Common myeloid progenitor, CD34-positive (primary cell): ENCODE measurements at regions not wholly inside any gene's neighbourhood (a gene's known extent, or its start where the extent isn't known, plus 50 kb on each side); places are given as distances from the start of the nearest gene placed in this dataset.

Experiments used
- CTCF ChIA-PET: fragments of 350-600 bp; sonication (Branson Sonifier 250); formaldehyde crosslinking; loops from one replicate; lab custom pipeline; 2021; ENCODE audit warnings: antibody characterized with exemption; lab: Charles Lee
- POLR2A ChIA-PET: fragments of 350-600 bp; sonication (Branson Sonifier 250); formaldehyde crosslinking; loops from one replicate; lab custom pipeline; 2021; ENCODE audit warnings: antibody characterized with exemption; lab: Charles Lee
- DNase-seq, 3 donors: peaks; one replicate each; pipeline versions ENCODE4 v3.0.0 to v3.0.0-alpha.2; 2013
- H3K27ac ChIP-seq, 2 experiments: 1 replicate in 1 of 2; 2 replicates in 1 of 2; pipeline ENCODE4 v1.7.0; 2013; ENCODE audit warnings: inconsistent platforms in 2 of 2, low read length in 2 of 2, mild to moderate bottlenecking in 2 of 2, low read depth in 1 of 2, moderate library complexity in 1 of 2; ENCODE audit not compliant: severe bottlenecking in 2 of 2, insufficient read depth in 1 of 2, poor library complexity in 1 of 2
- H3K27me3 ChIP-seq, 5 experiments: replicated peaks in 2 of 5; 1 replicate in 3 of 5; 2 replicates in 2 of 5; pipeline versions ENCODE4 v1.6.1 to v1.7.0; 2013; ENCODE audit warnings: low read length in 4 of 5, mild to moderate bottlenecking in 2 of 5, moderate library complexity in 2 of 5, inconsistent platforms in 1 of 5; ENCODE audit not compliant: insufficient read depth in 5 of 5, control insufficient read depth in 4 of 5
- H3K36me3 ChIP-seq, 4 experiments: 1 replicate in 2 of 4; 2 replicates in 2 of 4; pipeline versions ENCODE4 v1.6.1 to v1.7.0; 2013; ENCODE audit warnings: low read length in 3 of 4, control low read depth in 1 of 4, mild to moderate bottlenecking in 1 of 4; ENCODE audit not compliant: control insufficient read depth in 4 of 4, insufficient read depth in 4 of 4
- H3K4me1 ChIP-seq, 4 experiments: 1 replicate in 3 of 4; 2 replicates in 1 of 4; pipeline versions ENCODE4 v1.6.1 to v1.7.1; 2013; ENCODE audit warnings: low read length in 3 of 4, mild to moderate bottlenecking in 3 of 4, control low read depth in 1 of 4, inconsistent platforms in 1 of 4, moderate library complexity in 1 of 4; ENCODE audit not compliant: control insufficient read depth in 4 of 4, insufficient read depth in 4 of 4; ENCODE audit errors: control extremely low read depth in 1 of 4
- H3K4me3 ChIP-seq, 7 experiments: 1 replicate in 4 of 7; 2 replicates in 3 of 7; pipeline versions ENCODE4 v1.5.1 to v1.7.0; 2013; ENCODE audit warnings: mild to moderate bottlenecking in 7 of 7, low read length in 6 of 7, moderate library complexity in 6 of 7, inconsistent platforms in 2 of 7, low read depth in 2 of 7, control low read depth in 1 of 7; ENCODE audit not compliant: insufficient read depth in 4 of 7, control insufficient read depth in 1 of 7; ENCODE audit errors: extremely low read depth in 1 of 7
- H3K9me3 ChIP-seq, 5 experiments: 1 replicate in 4 of 5; 2 replicates in 1 of 5; pipeline versions ENCODE4 v1.6.1 to v1.7.1; 2013; ENCODE audit warnings: low read length in 4 of 5, mild to moderate bottlenecking in 2 of 5, inconsistent platforms in 1 of 5, low read depth in 1 of 5, moderate library complexity in 1 of 5; ENCODE audit not compliant: control insufficient read depth in 4 of 5, insufficient read depth in 2 of 5; ENCODE audit errors: control extremely low read depth in 1 of 5
- WGBS: methylation state at CpG from one replicate; pipeline ENCODE4 v1.1.5; 2013; ENCODE audit not compliant: insufficient coverage; 5-methylcytosine and 5-hydroxymethylcytosine counted together

DNA sequence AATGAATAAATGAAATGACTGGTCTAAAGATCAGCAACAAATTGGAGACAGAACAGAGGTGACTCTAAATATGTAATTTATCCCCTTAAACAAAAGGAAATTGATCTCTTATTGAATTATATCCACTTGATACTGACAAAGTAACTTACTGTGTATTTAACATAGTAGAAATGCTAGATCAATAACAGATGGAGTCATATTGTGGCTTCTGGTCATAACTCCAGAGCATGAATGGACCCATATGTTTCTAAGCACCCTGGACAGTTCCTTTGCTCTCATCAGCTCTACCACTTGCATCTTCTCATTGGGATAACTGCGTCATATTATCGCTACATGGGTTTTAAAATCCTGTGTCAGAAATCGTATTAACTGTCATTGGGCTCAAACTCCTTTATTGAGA is 222.3 kb downstream of the ETS1 start:
- ChIA-PET POLR2A (no interaction called here), CTCF (interaction anchor here (1.3 to 1.4 kb wide), 2 partner anchors 8 to 37 kb away, joined by 3 to 4 read pairs; no protein-coding TSS in a partner anchor)
- DNase-seq = peak; percentile 33 to 71 (median 69)

DNA sequence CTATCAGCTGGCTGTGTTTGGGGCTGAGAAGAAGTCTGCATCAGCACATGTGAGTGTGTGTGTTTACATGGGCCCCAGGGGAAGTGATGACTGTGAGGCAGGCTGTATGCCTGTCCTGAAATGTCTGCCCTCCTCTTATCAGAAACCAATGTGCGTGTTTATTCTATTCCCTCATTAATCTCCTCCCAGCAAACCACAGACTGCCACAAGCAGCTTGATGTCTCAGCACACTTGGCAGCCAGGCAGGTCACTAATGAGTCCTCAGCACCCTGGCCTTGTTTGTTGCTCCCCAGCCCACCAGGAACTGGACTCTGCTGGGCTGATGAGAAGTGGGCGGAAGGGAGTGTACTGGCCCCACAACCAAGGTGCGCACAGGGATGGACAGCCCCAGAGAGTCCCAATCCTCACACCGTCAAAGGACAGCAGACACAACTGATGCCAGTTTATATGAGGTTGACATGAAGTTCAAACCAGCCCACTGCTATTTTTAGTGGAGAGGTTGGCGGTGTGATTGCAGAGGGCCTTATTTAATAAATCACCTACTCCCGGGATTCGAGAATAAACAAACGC is 225.8 kb downstream of the ETS1 start:
- ChIA-PET CTCF (interaction anchor here (0.6 to 1.2 kb wide), 7 partner anchors 10 to 269 kb away, joined by 3 to 6 read pairs (median 3); no protein-coding TSS in a partner anchor), POLR2A (no interaction called here)
- no peaks in the 10 kb centered on the region for H3K36me3 ChIP-seq
- WGBS = 53% methylated on average over 6 of the region's 8 CpGs
- H3K27me3 ChIP-seq = no peaks in the 10 kb centered on the region
- no peak overlapping the region for H3K4me3 ChIP-seq
- H3K9me3 ChIP-seq = no peaks in the 10 kb centered on the region
- peaks cover 4 to 13% (median 8%) of the 10 kb centered on the region in 4 experiments for H3K4me1 ChIP-seq
- DNase-seq = peak; percentile 63 to 89 (median 74)
- H3K27ac ChIP-seq = no peak overlapping the region

More for the DNA sequence above, 222.3 kb downstream of the ETS1 start:
- Histone ChIP-seq H3K27ac (no peak overlapping the region), H3K27me3 (no peaks in the 10 kb centered on the region), H3K4me1 (peaks cover 4 to 13% (median 8%) of the 10 kb centered on the region in 4 experiments), H3K9me3 (no peaks in the 10 kb centered on the region), H3K4me3 (no peak overlapping the region), H3K36me3 (no peaks in the 10 kb centered on the region)
- 90% methylated on average over 3 of the region's 3 CpGs for WGBS

- Histone ChIP-seq H3K27ac (no peak overlapping the region), H3K27me3 (no peaks in the 10 kb centered on the region), H3K36me3 (no peaks in the 10 kb centered on the region), H3K4me3 (no peak overlapping the region), H3K4me1 (peaks cover 4 to 13% (median 8%) of the 10 kb centered on the region in 4 experiments), H3K9me3 (no peaks in the 10 kb centered on the region)
- CTCF ChIA-PET = interaction anchor here (0.6 to 1.7 kb wide), 2 partner anchors 12 to 145 kb away, joined by 3 read pairs; no protein-coding TSS in a partner anchor
- POLR2A ChIA-PET = no interaction called here
- 100% methylated on average over 2 of the region's 3 CpGs for WGBS
- DNase-seq = no peak
Measured at GRCh38 chr11:128359515-128359914, 227.8 kb downstream of the ETS1 start.

DNA sequence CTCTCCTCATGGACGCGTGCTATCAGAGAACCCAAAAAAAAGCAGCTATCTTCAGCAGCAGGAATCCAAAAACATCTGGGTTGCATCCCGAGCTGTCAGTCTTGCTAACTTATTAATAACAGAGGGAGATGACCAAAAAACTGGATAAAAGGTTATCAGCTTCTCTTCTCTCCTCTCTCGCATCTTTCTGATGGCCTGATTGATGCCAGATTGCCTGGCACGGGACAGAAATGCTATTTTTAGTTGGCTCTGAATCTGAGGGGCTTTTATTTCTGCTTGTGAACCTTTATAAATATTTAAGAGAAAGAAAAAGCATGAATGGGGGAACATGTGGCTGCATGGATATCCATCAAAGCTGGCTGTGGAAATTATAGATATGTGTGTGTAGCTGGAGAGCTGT is 230.3 kb downstream of the ETS1 start:
- no peak overlapping the region for H3K4me3 ChIP-seq
- POLR2A ChIA-PET = no interaction called here
- peaks cover 4 to 13% (median 8%) of the 10 kb centered on the region in 4 experiments for H3K4me1 ChIP-seq
- no peak overlapping the region for H3K27ac ChIP-seq
- no peaks in the 10 kb centered on the region for H3K36me3 ChIP-seq
- no peaks in the 10 kb centered on the region for H3K27me3 ChIP-seq
- CTCF ChIA-PET = interaction anchor here (1.1 to 2.0 kb wide), 3 partner anchors 9 to 13 kb away, joined by 3 to 6 read pairs (median 3); no protein-coding TSS in a partner anchor
- WGBS = 100% methylated on average over 5 of the region's 5 CpGs
- no peaks in the 10 kb centered on the region for H3K9me3 ChIP-seq
- DNase-seq = no peak

DNA sequence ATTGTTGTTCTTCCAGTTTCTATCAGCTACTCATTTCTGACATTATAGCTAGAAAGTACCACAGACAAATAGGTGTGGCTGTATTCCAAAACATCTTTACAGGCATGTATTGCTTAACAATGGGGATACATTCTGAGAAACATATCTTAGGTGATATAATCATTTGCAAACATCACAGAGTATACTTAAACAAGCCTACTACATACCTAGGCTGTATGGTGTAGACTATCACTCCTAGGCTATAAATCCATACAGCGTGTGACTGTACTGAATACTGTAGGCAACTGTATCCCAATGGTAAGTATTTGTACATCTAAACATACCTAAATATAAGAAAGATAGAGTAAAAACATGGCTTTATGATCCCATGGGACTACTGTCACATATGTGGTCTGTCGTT is 231.8 kb downstream of the ETS1 start:
- no peaks in the 10 kb centered on the region for H3K4me1 ChIP-seq
- H3K9me3 ChIP-seq = no peaks in the 10 kb centered on the region
- no peaks in the 10 kb centered on the region for H3K27me3 ChIP-seq
- WGBS = 100% methylated on average over 1 of the region's 2 CpGs
- no peak for DNase-seq
- ChIA-PET CTCF (interaction anchor here (1.0 kb wide), 1 partner anchor 21 kb away, joined by 3 read pairs; no protein-coding TSS in a partner anchor), POLR2A (no interaction called here)
- no peak overlapping the region for H3K4me3 ChIP-seq
- H3K36me3 ChIP-seq = no peaks in the 10 kb centered on the region
- no peak overlapping the region for H3K27ac ChIP-seq

- Histone ChIP-seq H3K27me3 (no peaks in the 10 kb centered on the region), H3K9me3 (no peaks in the 10 kb centered on the region), H3K36me3 (no peaks in the 10 kb centered on the region), H3K27ac (no peak overlapping the region), H3K4me1 (no peaks in the 10 kb centered on the region), H3K4me3 (no peak overlapping the region)
- POLR2A ChIA-PET = no interaction called here
- 89% methylated on average over 1 of the region's 2 CpGs for WGBS
- no peak for DNase-seq
- CTCF ChIA-PET = interaction anchor here (1.0 kb wide), 1 partner anchor 22 kb away, joined by 3 read pairs; no protein-coding TSS in a partner anchor
Measured at GRCh38 chr11:128354476-128354875, 232.9 kb downstream of the ETS1 start.

DNA sequence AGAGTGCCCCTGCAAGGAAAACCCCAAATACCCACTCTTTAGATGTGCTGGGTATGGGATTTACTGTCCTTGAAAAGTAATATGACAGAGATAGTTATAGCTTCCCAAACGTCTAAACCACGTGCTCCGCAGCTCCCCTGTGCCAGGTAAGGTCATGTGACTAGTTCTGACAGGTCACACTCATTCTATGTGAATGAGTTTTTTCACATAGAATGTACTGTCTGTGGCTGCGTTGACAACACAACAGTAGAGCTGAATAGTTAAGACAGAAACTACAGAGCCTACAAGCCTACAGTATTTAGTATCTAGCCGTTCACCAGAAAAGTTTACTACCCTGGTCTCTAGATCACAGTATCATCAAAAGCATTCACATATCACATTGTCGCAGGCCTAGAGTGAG is 236.2 kb downstream of the ETS1 start:
- CTCF ChIA-PET = interaction anchor here (1.1 kb wide), 1 partner anchor 12 kb away, joined by 4 read pairs; no protein-coding TSS in a partner anchor
- Histone ChIP-seq H3K27me3 (no peaks in the 10 kb centered on the region), H3K27ac (no peak overlapping the region), H3K4me3 (no peak overlapping the region), H3K36me3 (no peaks in the 10 kb centered on the region), H3K9me3 (no peaks in the 10 kb centered on the region), H3K4me1 (no peaks in the 10 kb centered on the region)
- POLR2A ChIA-PET = no interaction called here
- no peak for DNase-seq
- whole genome bisulfite sequencing = 94% methylated on average over 5 of the region's 6 CpGs
